ENCODE measurements at regions not wholly inside any gene's neighbourhood (a gene's known extent, or its start where the extent isn't known, plus 50 kb on each side); places are given as distances from the start of the nearest gene placed in this dataset.
A peak's percentile ranks its signal among the peaks of the same experiment; 100 is the strongest.

- no peak for DNase-seq (ENCODE audit: extremely low spot score)
- POLR2A ChIA-PET, result no interaction called here
- peak; percentile 36; the same call in 1 of the 2 replicates for TF ChIP-seq PKNOX1 (IDR thresholded peaks at IDR 0.05)
- TF ChIP-seq HDGF (IDR thresholded peaks at IDR 0.05; ENCODE audit: borderline replicate concordance), result no peak
- CTCF ChIA-PET, result no interaction called here
Observed at GRCh38 chr17:79301469-79301868, 226.8 kb downstream of the ENGASE start.

- no peak for DNase-seq (ENCODE audit: extremely low spot score)
- no peak for TF ChIP-seq SP1 (IDR thresholded peaks at IDR 0.05)
- TF ChIP-seq NFRKB (IDR thresholded peaks at IDR 0.05), result no peak
- TF ChIP-seq FOXA1 (IDR thresholded peaks at IDR 0.05), result no peak
- ChIA-PET CTCF (no interaction called here), POLR2A (no interaction called here)
Observed at GRCh38 chr17:79299349-79299748, 224.7 kb downstream of the ENGASE start.

GRCh38 chr17:79298799-79299198 is 224.2 kb downstream of the ENGASE start:
- ChIA-PET POLR2A (no interaction called here), CTCF (no interaction called here)
- DNase-seq (ENCODE audit: extremely low spot score), result no peak
- TF ChIP-seq ARNT (IDR thresholded peaks at IDR 0.05) (no peak), CTBP1 (IDR thresholded peaks at IDR 0.05; ENCODE audit: borderline replicate concordance) (no peak), SUZ12 (IDR thresholded peaks at IDR 0.05) (no peak), HDGF (IDR thresholded peaks at IDR 0.05; ENCODE audit: borderline replicate concordance) (no peak), LEF1 (IDR thresholded peaks at IDR 0.05; ENCODE audit: borderline replicate concordance) (no peak), FOXM1 (IDR thresholded peaks at IDR 0.05; ENCODE audit: borderline replicate concordance) (no peak), FOXA1 (IDR thresholded peaks at IDR 0.05) (no peak), ZNF384 (IDR thresholded peaks at IDR 0.05) (no peak), TARDBP (IDR thresholded peaks at IDR 0.05) (no peak), SP1 (IDR thresholded peaks at IDR 0.05) (no peak), FOXK2 (IDR thresholded peaks at IDR 0.05) (no peak), BHLHE40 (IDR thresholded peaks at IDR 0.05; ENCODE audit: borderline replicate concordance) (no peak), PKNOX1 (IDR thresholded peaks at IDR 0.05) (no peak), L3MBTL2 (conservative IDR thresholded peaks at IDR 0.05) (no peak), ELF4 (IDR thresholded peaks at IDR 0.05) (no peak), NFRKB (IDR thresholded peaks at IDR 0.05) (no peak)

GRCh38 chr17:79296243-79296642 is 221.6 kb downstream of the ENGASE start:
- DNase-seq (ENCODE audit: extremely low spot score), result no peak
- TF ChIP-seq FOXK2 (IDR thresholded peaks at IDR 0.05) (no peak), LEF1 (IDR thresholded peaks at IDR 0.05; ENCODE audit: borderline replicate concordance) (no peak), BHLHE40 (IDR thresholded peaks at IDR 0.05; ENCODE audit: borderline replicate concordance) (no peak), SUZ12 (IDR thresholded peaks at IDR 0.05) (no peak), PKNOX1 (IDR thresholded peaks at IDR 0.05) (no peak), ARNT (IDR thresholded peaks at IDR 0.05) (no peak)
- CTCF ChIA-PET, result no interaction called here
- POLR2A ChIA-PET, result no interaction called here

- DNase-seq (ENCODE audit: extremely low spot score), result no peak
- TF ChIP-seq LEF1 (IDR thresholded peaks at IDR 0.05; ENCODE audit: borderline replicate concordance) (no peak), FOXM1 (IDR thresholded peaks at IDR 0.05; ENCODE audit: borderline replicate concordance) (no peak), BHLHE40 (IDR thresholded peaks at IDR 0.05; ENCODE audit: borderline replicate concordance) (no peak), FOXK2 (IDR thresholded peaks at IDR 0.05) (no peak), ELF4 (IDR thresholded peaks at IDR 0.05) (no peak), ARNT (IDR thresholded peaks at IDR 0.05) (no peak)
- ChIA-PET POLR2A (no interaction called here), CTCF (no interaction called here)
Observed at GRCh38 chr17:79295307-79295706, 220.7 kb downstream of the ENGASE start.

GRCh38 chr17:79294459-79295071 is 219.9 kb downstream of the ENGASE start:
- ChIA-PET POLR2A (no interaction called here), CTCF (interaction anchor here (0.8 kb wide), 1 partner anchor 249 kb away, joined by 3 read pairs; no protein-coding TSS in a partner anchor)
- peak; percentile 83 for DNase-seq (ENCODE audit: extremely low spot score)
- TF ChIP-seq L3MBTL2 (conservative IDR thresholded peaks at IDR 0.05), result peak; percentile 60
- TF ChIP-seq FOXM1 (IDR thresholded peaks at IDR 0.05; ENCODE audit: borderline replicate concordance), result no peak

GRCh38 chr17:79292501-79292900 is 217.9 kb downstream of the ENGASE start:
- no peak for TF ChIP-seq PKNOX1 (IDR thresholded peaks at IDR 0.05)
- no peak for TF ChIP-seq NFRKB (IDR thresholded peaks at IDR 0.05)
- TF ChIP-seq BHLHE40 (IDR thresholded peaks at IDR 0.05; ENCODE audit: borderline replicate concordance), result no peak
- no peak for TF ChIP-seq ELF4 (IDR thresholded peaks at IDR 0.05)
- TF ChIP-seq SP1 (IDR thresholded peaks at IDR 0.05), result no peak
- no peak for TF ChIP-seq HDGF (IDR thresholded peaks at IDR 0.05; ENCODE audit: borderline replicate concordance)
- TF ChIP-seq FOXA1 (IDR thresholded peaks at IDR 0.05), result no peak
- no peak for TF ChIP-seq L3MBTL2 (conservative IDR thresholded peaks at IDR 0.05)
- no peak for TF ChIP-seq SUZ12 (IDR thresholded peaks at IDR 0.05)
- TF ChIP-seq ZNF384 (IDR thresholded peaks at IDR 0.05), result no peak
- TF ChIP-seq LEF1 (IDR thresholded peaks at IDR 0.05; ENCODE audit: borderline replicate concordance), result no peak
- no peak for TF ChIP-seq ARNT (IDR thresholded peaks at IDR 0.05)
- no peak for TF ChIP-seq CTBP1 (IDR thresholded peaks at IDR 0.05; ENCODE audit: borderline replicate concordance)
- no peak for TF ChIP-seq FOXK2 (IDR thresholded peaks at IDR 0.05)
- no peak for TF ChIP-seq TARDBP (IDR thresholded peaks at IDR 0.05)
- TF ChIP-seq FOXM1 (IDR thresholded peaks at IDR 0.05; ENCODE audit: borderline replicate concordance), result no peak
- ChIA-PET POLR2A (no interaction called here), CTCF (no interaction called here)
- no peak for DNase-seq (ENCODE audit: extremely low spot score)
